ENCODE measurements at regions not wholly inside any gene's neighbourhood (a gene's known extent, or its start where the extent isn't known, plus 50 kb on each side); places are given as distances from the start of the nearest gene placed in this dataset.

GRCh38 chr14:101224356-101225156 is 321.0 kb upstream of the RTL1 start:
- in situ Hi-C loops (cut with HindIII; ENCODE audit: low sequenced_read_pairs) = no loop called here
- DNase-seq (ENCODE audit: low spot score) = no peak

GRCh38 chr14:101225157-101226152 is 321.9 kb upstream of the RTL1 start:
- in situ Hi-C loops (cut with HindIII; ENCODE audit: low sequenced_read_pairs) = no loop called here
- DNase-seq (ENCODE audit: low spot score) = no peak

- DNase-seq (ENCODE audit: low spot score) = no peak
Observed at GRCh38 chr14:101226265-101226602, 322.7 kb upstream of the RTL1 start.

GRCh38 chr14:101226603-101227425 is 323.3 kb upstream of the RTL1 start:
- DNase-seq (ENCODE audit: low spot score) = no peak
- in situ Hi-C loops (cut with HindIII; ENCODE audit: low sequenced_read_pairs) = no loop called here

More at GRCh38 chr14:101226265-101226602, 322.7 kb upstream of the RTL1 start:
- in situ Hi-C loops (cut with HindIII; ENCODE audit: low sequenced_read_pairs) = no loop called here

- in situ Hi-C loops (cut with HindIII; ENCODE audit: low sequenced_read_pairs) = no loop called here
- DNase-seq (ENCODE audit: low spot score) = no peak
Observed at GRCh38 chr14:101227611-101228594, 324.4 kb upstream of the RTL1 start.

- no peak for DNase-seq (ENCODE audit: low spot score)
- in situ Hi-C loops (cut with HindIII; ENCODE audit: low sequenced_read_pairs) = no loop called here
Observed at GRCh38 chr14:101228949-101229541, 325.5 kb upstream of the RTL1 start.

GRCh38 chr14:101229666-101230065 is 326.1 kb upstream of the RTL1 start:
- in situ Hi-C loops (cut with HindIII; ENCODE audit: low sequenced_read_pairs) = no loop called here
- DNase-seq (ENCODE audit: low spot score) = no peak

GRCh38 chr14:101230161-101230850 is 326.8 kb upstream of the RTL1 start:
- in situ Hi-C loops (cut with HindIII; ENCODE audit: low sequenced_read_pairs) = no loop called here
- DNase-seq (ENCODE audit: low spot score) = no peak

GRCh38 chr14:101230851-101231550 is 327.5 kb upstream of the RTL1 start:
- DNase-seq (ENCODE audit: low spot score) = no peak
- in situ Hi-C loops (cut with HindIII; ENCODE audit: low sequenced_read_pairs) = no loop called here

GRCh38 chr14:101231828-101232227 is 328.3 kb upstream of the RTL1 start:
- no peak for DNase-seq (ENCODE audit: low spot score)
- in situ Hi-C loops (cut with HindIII; ENCODE audit: low sequenced_read_pairs) = no loop called here

GRCh38 chr14:101232340-101233020 is 328.8 kb upstream of the DIO3 start:
- in situ Hi-C loops (cut with HindIII; ENCODE audit: low sequenced_read_pairs) = no loop called here
- no peak for DNase-seq (ENCODE audit: low spot score)

- DNase-seq (ENCODE audit: low spot score) = no peak
- in situ Hi-C loops (cut with HindIII; ENCODE audit: low sequenced_read_pairs) = no loop called here
Observed at GRCh38 chr14:101233021-101233366, 328.3 kb upstream of the DIO3 start.

- no peak for DNase-seq (ENCODE audit: low spot score)
- in situ Hi-C loops (cut with HindIII; ENCODE audit: low sequenced_read_pairs) = no loop called here
Observed at GRCh38 chr14:101233391-101233790, 327.9 kb upstream of the DIO3 start.

GRCh38 chr14:101233808-101234207 is 327.5 kb upstream of the DIO3 start:
- no peak for DNase-seq (ENCODE audit: low spot score)
- in situ Hi-C loops (cut with HindIII; ENCODE audit: low sequenced_read_pairs) = no loop called here

- in situ Hi-C loops (cut with HindIII; ENCODE audit: low sequenced_read_pairs) = no loop called here
- no peak for DNase-seq (ENCODE audit: low spot score)
Observed at GRCh38 chr14:101234244-101234937, 326.9 kb upstream of the DIO3 start.

- in situ Hi-C loops (cut with HindIII; ENCODE audit: low sequenced_read_pairs) = no loop called here
- DNase-seq (ENCODE audit: low spot score) = no peak
Observed at GRCh38 chr14:101234999-101235334, 326.3 kb upstream of the DIO3 start.

Measured in G401 (cell line).